ENCODE measurements at regions not wholly inside any gene's neighbourhood (a gene's known extent, or its start where the extent isn't known, plus 50 kb on each side); places are given as distances from the start of the nearest gene placed in this dataset.
"Not testable (repeated sequence)": the region's sequence is repeated elsewhere in the genome, so short reads cannot be mapped to it uniquely, and the experiment has no call there.

GRCh38 chr3:177764377-177764912 is 567.2 kb upstream of the TBL1XR1 start:
- DNase-seq, result no peak

- no peak for DNase-seq
Measured at GRCh38 chr3:177764933-177765332, 567.7 kb upstream of the TBL1XR1 start.

GRCh38 chr3:177770383-177771230 is 573.3 kb upstream of the TBL1XR1 start:
- no peak for DNase-seq

GRCh38 chr3:177771780-177772179 is 574.5 kb upstream of the TBL1XR1 start:
- no peak for DNase-seq

- no peak for DNase-seq
Measured at GRCh38 chr3:177772908-177773557, 575.8 kb upstream of the TBL1XR1 start.

- no peak for DNase-seq
Measured at GRCh38 chr3:177773717-177774116, 576.4 kb upstream of the TBL1XR1 start.

GRCh38 chr3:177776661-177777101 is 579.4 kb upstream of the TBL1XR1 start:
- DNase-seq, result no peak

- no peak for DNase-seq
Measured at GRCh38 chr3:177777699-177778098, 580.4 kb upstream of the TBL1XR1 start.

GRCh38 chr3:177778633-177779032 is 581.4 kb upstream of the TBL1XR1 start:
- no peak for DNase-seq

- no peak for DNase-seq
Measured at GRCh38 chr3:177781686-177782161, 584.4 kb upstream of the TBL1XR1 start.

GRCh38 chr3:177783338-177783737 is 586.1 kb upstream of the TBL1XR1 start:
- DNase-seq, result no peak

- no peak for DNase-seq
Measured at GRCh38 chr3:177783767-177784166, 586.5 kb upstream of the TBL1XR1 start.

GRCh38 chr3:177787279-177788041 is 590.2 kb upstream of the TBL1XR1 start:
- DNase-seq, result no peak

- DNase-seq, result no peak
Measured at GRCh38 chr3:177789500-177789899, 592.2 kb upstream of the TBL1XR1 start.

- DNase-seq, result no peak
Measured at GRCh38 chr3:177792311-177793030, 595.2 kb upstream of the TBL1XR1 start.

- DNase-seq, result no peak
Measured at GRCh38 chr3:177793451-177793850, 596.2 kb upstream of the TBL1XR1 start.

GRCh38 chr3:177795216-177795615 is 597.9 kb upstream of the TBL1XR1 start:
- DNase-seq, result no peak

GRCh38 chr3:177795859-177796258 is 598.6 kb upstream of the TBL1XR1 start:
- DNase-seq, result no peak

GRCh38 chr3:177800147-177800546 is 602.9 kb upstream of the TBL1XR1 start:
- DNase-seq, result not testable (repeated sequence)

GRCh38 chr3:177800561-177800960 is 603.3 kb upstream of the TBL1XR1 start:
- DNase-seq, result no peak

GRCh38 chr3:177802151-177802900 is 605.0 kb upstream of the TBL1XR1 start:
- DNase-seq, result no peak

GRCh38 chr3:177803500-177803899 is 606.2 kb upstream of the TBL1XR1 start:
- DNase-seq, result no peak
